Astrocyte of the hippocampus (primary cell): ENCODE measurements at regions not wholly inside any gene's neighbourhood (a gene's known extent, or its start where the extent isn't known, plus 50 kb on each side); places are given as distances from the start of the nearest gene placed in this dataset.
"Not testable (repeated sequence)": the region's sequence is repeated elsewhere in the genome, so short reads cannot be mapped to it uniquely, and the experiment has no call there.

Source experiments
- DNase-seq: peaks from one replicate; pipeline ENCODE4 v3.0.0; 2011; ENCODE audit warnings: low read depth, low spot score

DNA sequence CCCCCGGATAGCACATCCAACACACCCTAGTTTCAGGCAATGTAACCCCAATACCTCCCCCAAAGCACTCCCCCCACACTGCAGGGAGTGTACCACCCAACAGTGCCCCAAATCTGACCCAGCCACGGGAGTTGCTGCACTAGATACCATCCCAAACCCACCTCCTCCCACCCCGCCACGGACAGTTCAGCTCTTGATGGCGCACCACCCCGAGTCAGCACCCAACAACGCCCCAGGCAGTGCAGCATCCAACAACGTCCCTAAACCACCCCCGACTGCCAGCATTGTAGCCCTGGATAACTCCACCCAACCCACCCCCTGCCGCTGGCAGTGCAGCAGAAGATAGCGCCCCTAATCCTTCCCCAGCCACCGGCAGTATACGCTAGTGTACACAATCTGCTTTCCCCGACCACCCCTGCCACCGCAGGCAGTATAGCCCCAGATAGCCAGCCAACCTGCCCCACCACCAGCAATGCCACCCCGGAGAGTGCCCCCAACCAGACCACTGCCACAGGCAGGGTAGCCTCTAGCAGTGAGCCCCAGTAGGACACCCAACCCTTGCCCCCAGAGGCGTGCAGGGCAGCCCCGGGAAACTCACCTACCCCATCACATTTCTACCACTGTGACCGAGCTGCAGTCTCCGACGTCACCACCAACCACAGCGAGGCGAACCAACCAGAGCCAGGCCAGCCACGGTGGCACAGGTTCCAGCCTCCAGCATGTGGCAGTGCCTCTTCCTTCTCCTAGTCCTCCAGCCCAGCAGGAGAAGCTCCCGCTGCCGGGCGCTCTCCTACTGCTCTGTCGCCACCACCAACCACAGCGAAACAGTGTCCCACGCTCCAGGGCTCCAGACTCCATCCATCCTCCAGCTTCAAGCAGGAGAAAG lies 178.1 kb downstream of the POTEB3 start:
- DNase-seq: no peak

DNA sequence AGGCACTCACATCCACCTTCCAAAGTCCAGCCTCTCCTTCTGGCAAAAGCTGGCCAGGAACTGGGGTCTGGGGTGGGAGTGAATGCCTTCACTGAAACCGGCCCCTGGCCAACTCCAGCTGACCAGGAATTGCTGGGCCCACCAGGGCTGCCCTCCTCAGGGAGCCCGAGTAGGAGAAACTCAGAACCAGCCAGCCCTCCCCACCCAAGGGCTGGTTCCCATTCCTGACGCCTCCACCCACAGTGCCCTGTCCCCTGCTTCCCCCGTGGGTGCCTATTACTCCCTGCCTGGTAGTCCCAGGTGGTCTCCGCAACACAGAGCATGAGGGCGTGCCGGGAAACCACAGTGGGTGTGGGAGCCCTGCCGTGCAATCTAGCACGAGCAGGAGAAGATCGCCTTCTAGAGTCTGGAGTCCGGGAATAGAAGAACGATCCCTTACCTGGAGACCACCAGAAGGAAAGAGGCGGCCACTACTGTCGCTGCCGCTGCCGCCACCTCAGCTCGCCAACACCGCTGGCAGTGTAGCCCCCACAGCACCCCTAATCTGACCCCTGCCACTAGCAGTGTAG lies 178.8 kb downstream of the POTEB3 start:
- no peak for DNase-seq

DNA sequence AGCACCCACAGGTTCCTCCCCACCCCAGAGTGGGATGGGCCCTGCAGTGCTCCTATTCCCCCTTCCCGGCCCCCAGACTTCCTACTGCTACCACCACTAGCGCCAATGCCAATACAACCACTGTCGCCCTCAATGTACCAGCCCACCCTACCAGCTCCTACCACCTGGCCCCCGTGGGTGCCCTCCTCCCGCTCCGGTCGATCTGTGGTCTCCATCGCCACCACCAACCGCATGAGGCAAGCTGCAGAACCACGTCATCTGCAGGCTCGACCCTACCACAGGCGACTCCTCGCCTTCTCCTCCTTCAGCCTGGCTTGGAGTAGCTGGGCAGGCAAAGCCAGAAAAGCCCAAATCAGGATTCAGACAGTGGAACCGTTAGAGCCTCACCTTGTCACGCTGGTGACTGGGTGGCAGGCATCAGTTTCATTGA lies 179.3 kb downstream of the POTEB3 start:
- DNase-seq: no peak

DNA sequence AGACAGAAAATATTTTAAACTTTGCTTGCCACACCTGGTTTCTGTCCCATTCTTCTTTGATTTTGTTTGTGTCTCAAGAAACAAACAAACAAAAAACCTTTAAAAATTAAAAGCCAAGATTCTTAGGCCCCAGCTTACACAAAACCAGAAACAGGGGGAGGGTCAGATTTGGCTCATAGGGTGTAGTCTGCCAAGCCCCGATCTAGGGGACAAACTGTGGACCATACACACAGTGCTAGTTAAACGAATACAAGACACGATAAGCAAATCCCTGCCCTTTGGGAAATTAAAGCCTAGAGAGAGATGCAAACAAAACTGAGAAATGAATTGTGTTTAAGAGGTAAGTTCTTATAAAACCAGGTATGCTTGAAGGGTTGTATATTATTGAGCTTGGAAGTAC lies 181.7 kb downstream of the POTEB3 start:
- DNase-seq: not testable (repeated sequence)

DNA sequence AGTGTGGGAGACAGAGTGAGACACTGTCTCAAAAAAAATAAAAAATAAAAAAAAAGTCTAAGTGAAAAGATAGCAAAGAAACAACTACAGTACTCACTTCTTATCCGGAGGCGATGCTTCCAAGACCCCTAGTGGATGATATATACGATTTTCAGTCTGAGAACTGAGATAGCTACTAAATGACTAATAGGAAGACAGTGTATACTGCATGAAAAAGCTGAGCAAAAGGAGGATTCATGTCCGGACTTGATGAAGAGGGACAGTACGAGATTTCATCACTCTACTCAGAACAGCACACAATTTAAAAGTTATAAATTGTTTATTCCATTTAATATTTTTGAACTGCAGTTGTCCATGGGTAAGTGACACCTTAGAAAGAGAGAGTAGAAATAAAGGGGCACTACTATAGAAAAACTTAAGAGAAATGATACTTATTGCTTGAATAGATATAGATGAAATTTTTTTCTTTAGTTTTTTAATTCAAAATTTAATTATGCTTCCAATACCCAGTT lies 190.7 kb downstream of the POTEB3 start:
- DNase-seq: not testable (repeated sequence)
